HepG2 (cell line): ENCODE measurements at regions not wholly inside any gene's neighbourhood (a gene's known extent, or its start where the extent isn't known, plus 50 kb on each side); places are given as distances from the start of the nearest gene placed in this dataset.

Experiments used
- ATAC-seq: fragments of 200-7000 bp; cut with Tn5 transposase; 3 replicates; pipeline ENCODE4 v1.9.1; 2020; ENCODE audit warnings: mild to moderate bottlenecking, moderate library complexity
- BruUV-seq: library from RNA; stranded (reverse); fragments of 400-500 nt; replicated peaks from 2 replicates; lab custom pipeline; 2021; lab: Mats Ljungman, UMichigan
- CTCF ChIA-PET: fragments of 300-600 bp; formaldehyde crosslinking; extraction: SDS; loops from one replicate; lab custom pipeline; 2021; ENCODE audit warnings: low total read pairs, inconsistent platforms, low intra/inter-chr PET ratio; lab: Yijun Ruan, JAX
- POLR2A ChIA-PET: fragments of 350-600 bp; sonication (Branson Sonifier 250); formaldehyde crosslinking; loops from one replicate; lab custom pipeline; 2020; ENCODE audit warnings: antibody characterized with exemption, inconsistent platforms; lab: Yijun Ruan, JAX
- DNase-seq: peaks from one replicate; pipeline ENCODE4 v3.0.0-alpha.2; 2015; ENCODE audit warnings: low spot score
- FAIRE-seq: peaks from 3 replicates; lab custom pipeline; 2011; peaks lifted over from hg19 to GRCh38; lab: Jason Lieb, UNC
- H2AFZ ChIP-seq: one replicate; pipeline ENCODE4 v1.6.1; 2011; ENCODE audit warnings: low read length, inconsistent platforms
- H3K27ac ChIP-seq: fragments of 300-600 bp; 3 replicates; pipeline ENCODE4 v1.8.0; 2011; ENCODE audit warnings: mixed run types, mild to moderate bottlenecking, mixed read lengths, low read length, inconsistent platforms; ENCODE audit not compliant: insufficient read depth; ENCODE audit errors: extremely low read length
- H3K27me3 ChIP-seq, 2 experiments: fragments of 200-600 bp in 1 of 2; 2 replicates in 1 of 2; 3 replicates in 1 of 2; pipeline versions ENCODE4 v1.6.0 to v1.8.0; 2011; ENCODE audit warnings: low read length in 2 of 2, mild to moderate bottlenecking in 2 of 2, moderate library complexity in 2 of 2, inconsistent platforms in 1 of 2; ENCODE audit not compliant: insufficient read depth in 2 of 2, control insufficient read depth in 1 of 2
- H3K36me3 ChIP-seq, 2 experiments: fragments of 200-600 bp in 1 of 2; replicated peaks in 1 of 2; 2 replicates in 1 of 2; 3 replicates in 1 of 2; pipeline versions ENCODE4 v1.5.1 to v1.8.0; 2011; ENCODE audit warnings: low read length in 2 of 2, inconsistent platforms in 1 of 2; ENCODE audit not compliant: insufficient read depth in 2 of 2, control insufficient read depth in 1 of 2
- H3K4me1 ChIP-seq: 2 replicates; pipeline ENCODE4 v1.5.1; 2012; ENCODE audit warnings: low read length, inconsistent platforms; ENCODE audit not compliant: insufficient read depth
- H3K4me2 ChIP-seq: 2 replicates; pipeline ENCODE4 v1.6.0; 2011; ENCODE audit warnings: low read depth, low read length, inconsistent platforms
- H3K4me3 ChIP-seq, 3 experiments: fragments of 200-600 bp in 1 of 3; sonication (generic), shearing (Covaris generic) in 1 of 3; replicated peaks in 1 of 3; 2 replicates each; pipeline ENCODE4 v1.5.1; 2011 to 2016; ENCODE audit warnings: low read length in 3 of 3, inconsistent platforms in 2 of 3, low read depth in 2 of 3, mild to moderate bottlenecking in 2 of 3, control low read depth in 1 of 3, mixed read lengths in 1 of 3; ENCODE audit not compliant: insufficient read depth in 1 of 3
- H3K79me2 ChIP-seq: one replicate; pipeline ENCODE4 v1.6.1; 2011; ENCODE audit warnings: low read length, inconsistent platforms; ENCODE audit not compliant: insufficient read depth
- H3K9ac ChIP-seq: 2 replicates; pipeline ENCODE4 v1.6.0; 2011; ENCODE audit warnings: mild to moderate bottlenecking, low read depth, low read length, inconsistent platforms; ENCODE audit not compliant: insufficient read depth
- H3K9me3 ChIP-seq: 2 replicates; pipeline ENCODE4 v1.5.1; 2012; ENCODE audit warnings: mild to moderate bottlenecking, low read length
- H4K20me1 ChIP-seq: 2 replicates; pipeline ENCODE4 v1.6.0; 2011; ENCODE audit warnings: inconsistent platforms, mild to moderate bottlenecking, low read length, moderate library complexity; ENCODE audit not compliant: insufficient read depth
- CREB3 ChIP-seq: sonication (generic); formaldehyde crosslinking; IDR thresholded peaks from 2 replicates; pipeline ENCODE4 v1.5.0; 2020; ENCODE audit warnings: missing genetic modification reagents
- FOXP4 ChIP-seq: sonication (generic); formaldehyde crosslinking; IDR thresholded peaks from 2 replicates; pipeline ENCODE4 v1.4.0; 2020; ENCODE audit warnings: missing genetic modification reagents
- HNF1B ChIP-seq: sonication (generic); formaldehyde crosslinking; IDR thresholded peaks from 2 replicates; pipeline ENCODE4 v1.5.1; 2020; ENCODE audit warnings: mild to moderate bottlenecking, moderate library complexity, missing genetic modification reagents
- HNRNPH1 ChIP-seq: fragments of 200-400 bp; formaldehyde crosslinking; optimal IDR thresholded peaks from 2 replicates; pipeline ENCODE3; 2017; ENCODE audit warnings: mild to moderate bottlenecking, low read depth, low read length
- KDM2A ChIP-seq: sonication (generic); formaldehyde crosslinking; IDR thresholded peaks from 2 replicates; pipeline ENCODE4 v1.4.0; 2020; ENCODE audit warnings: low read depth, missing genetic modification reagents, borderline replicate concordance
- MED13 ChIP-seq: sonication (generic); formaldehyde crosslinking; IDR thresholded peaks from 2 replicates; pipeline ENCODE4 v1.5.0; 2020; ENCODE audit warnings: missing genetic modification reagents
- MEF2D ChIP-seq: sonication (generic); formaldehyde crosslinking; IDR thresholded peaks from 2 replicates; pipeline ENCODE4 v1.5.1; 2020; ENCODE audit warnings: mild to moderate bottlenecking, missing genetic modification reagents
- NONO ChIP-seq, 2 experiments: fragments of 450-650 bp in 1 of 2; sonication (generic) in 1 of 2; formaldehyde crosslinking in 1 of 2; IDR thresholded peaks in 1 of 2; conservative IDR thresholded peaks in 1 of 2; 2 replicates each; pipeline versions ENCODE4 v1.6.1 to v1.8.0; 2017 to 2022; ENCODE audit warnings: mild to moderate bottlenecking in 1 of 2, missing genetic modification reagents in 1 of 2, moderate library complexity in 1 of 2
- TOPORS ChIP-seq: sonication (generic); formaldehyde crosslinking; IDR thresholded peaks from 2 replicates; pipeline ENCODE4 v1.8.0; 2023; ENCODE audit warnings: mild to moderate bottlenecking, missing genetic modification reagents
- ZMAT3 ChIP-seq: sonication (generic); formaldehyde crosslinking; conservative IDR thresholded peaks from 2 replicates; pipeline ENCODE4 v1.7.0; 2021; ENCODE audit warnings: missing genetic modification reagents
- ZNF550 ChIP-seq: sonication (generic); formaldehyde crosslinking; IDR thresholded peaks from 2 replicates; pipeline ENCODE4 v1.4.0; 2020; ENCODE audit warnings: mild to moderate bottlenecking, missing genetic modification reagents, borderline replicate concordance
- ZNF574 ChIP-seq: sonication (generic); formaldehyde crosslinking; IDR thresholded peaks from 2 replicates; pipeline ENCODE4 v1.4.0; 2020; ENCODE audit warnings: missing genetic modification reagents
- WGBS: methylation state at CpG from one replicate; pipeline ENCODE4 v1.1.6; 2017; ENCODE audit warnings: low lambda C conversion rate; 5-methylcytosine and 5-hydroxymethylcytosine counted together
- in situ Hi-C: cut with HindIII; loops from 2 replicates; pipeline ENCODE4 v1.10.0; 2017; ENCODE audit warnings: low pct_unique_long_range_greater_than_20kb; ENCODE audit not compliant: extremely low pct_ligation_motif_present
- intact Hi-C: fragments of 100-400 bp; cut with micrococcal nuclease; formaldehyde crosslinking; loops from one replicate; pipeline ENCODE4 v1.10.0; 2022; ENCODE audit not compliant: unreplicated experiment

- Histone ChIP-seq H2AFZ (no peak overlapping the region), H3K9ac (no peak overlapping the region)
- 2% methylated on average over 3 of the region's 3 CpGs for WGBS
- DNase-seq (no peak), FAIRE-seq (no peak)
- POLR2A ChIA-PET: no interaction called here
- TF ChIP-seq ZMAT3 (CRISPR knock-in tag): no peak
- TF ChIP-seq MED13: no peak
- TF ChIP-seq HNF1B: no peak
- TF ChIP-seq NONO (IDR thresholded peaks at IDR 0.05): no peak
- TF ChIP-seq NONO (CRISPR knock-in tag; conservative IDR thresholded peaks at IDR 0.05): no peak
- TF ChIP-seq ZNF550 (CRISPR knock-in tag): no peak
- no peak for TF ChIP-seq FOXP4
- TF ChIP-seq MEF2D: no peak
- no peak for TF ChIP-seq HNRNPH1
- TF ChIP-seq ZNF574 (CRISPR knock-in tag): no peak
- no peak for TF ChIP-seq KDM2A (CRISPR knock-in tag)
- TF ChIP-seq CREB3 (CRISPR knock-in tag): no peak
- no peak for TF ChIP-seq TOPORS (CRISPR knock-in tag)
- TF ChIP-seq, all 625 proteins: peak for 0
- H3K27me3 ChIP-seq: no peaks in the 10 kb centered on the region
- BruUV-seq: no TSS peak
- CTCF ChIA-PET: no interaction called here
- H3K9me3 ChIP-seq: no peaks in the 10 kb centered on the region
- no peak for ATAC-seq
- no peaks in the 10 kb centered on the region for H3K36me3 ChIP-seq
- in situ Hi-C loops (no loop called here), intact Hi-C loops (no loop called here)
- no peak overlapping the region for H3K4me2 ChIP-seq
- no peaks in the 10 kb centered on the region for H3K79me2 ChIP-seq
- H3K4me3 ChIP-seq: no peak overlapping the region
- H3K4me1 ChIP-seq: no peaks in the 10 kb centered on the region
- no peaks in the 10 kb centered on the region for H4K20me1 ChIP-seq
- H3K27ac ChIP-seq: no peak overlapping the region
Observed at GRCh38 chr10:1954300-1954699, 217.0 kb upstream of the ADARB2 start.
